Epithelial cell of esophagus (primary cell): ENCODE measurements at regions not wholly inside any gene's neighbourhood (a gene's known extent, or its start where the extent isn't known, plus 50 kb on each side); places are given as distances from the start of the nearest gene placed in this dataset.

Experiments used
- DNase-seq: peaks from one replicate; pipeline ENCODE4 v3.0.0; 2010; ENCODE audit warnings: low read depth
- H3K4me3 ChIP-seq: 2 replicates; pipeline ENCODE4 v1.5.1; 2011; ENCODE audit warnings: mild to moderate bottlenecking, low read length, control low read depth
- CTCF ChIP-seq: IDR thresholded peaks from 2 replicates; pipeline ENCODE4 v1.5.1; 2011; ENCODE audit warnings: low read depth, mild to moderate bottlenecking, low read length, control low read depth, inconsistent platforms; ENCODE audit not compliant: insufficient read depth; ENCODE audit errors: missing control alignments

GRCh38 chr3:72266016-72266370 is 481.0 kb upstream of the PROK2 start:
- TF ChIP-seq CTCF: no peak
- no peak overlapping the region for H3K4me3 ChIP-seq
- DNase-seq: no peak

- H3K4me3 ChIP-seq: no peak overlapping the region
- no peak for TF ChIP-seq CTCF
- no peak for DNase-seq
These were observed 480.5 kb upstream of the PROK2 start for GRCh38 chr3:72265256-72266015.

GRCh38 chr3:72263223-72263990 is 478.5 kb upstream of the PROK2 start:
- no peak for DNase-seq
- TF ChIP-seq CTCF: no peak
- no peak overlapping the region for H3K4me3 ChIP-seq

GRCh38 chr3:72262736-72263135 is 477.8 kb upstream of the PROK2 start:
- TF ChIP-seq CTCF: no peak
- DNase-seq: no peak
- no peak overlapping the region for H3K4me3 ChIP-seq

- no peak for DNase-seq
- H3K4me3 ChIP-seq: no peak overlapping the region
- TF ChIP-seq CTCF: no peak
These were observed 476.9 kb upstream of the PROK2 start for GRCh38 chr3:72261566-72262564.

GRCh38 chr3:72260588-72260910 is 475.6 kb upstream of the PROK2 start:
- no peak overlapping the region for H3K4me3 ChIP-seq
- TF ChIP-seq CTCF: no peak
- DNase-seq: no peak
